ENCODE measurements at regions not wholly inside any gene's neighbourhood (a gene's known extent, or its start where the extent isn't known, plus 50 kb on each side); places are given as distances from the start of the nearest gene placed in this dataset.
A peak's percentile ranks its signal among the peaks of the same experiment; 100 is the strongest.
"Not testable (repeated sequence)": the region's sequence is repeated elsewhere in the genome, so short reads cannot be mapped to it uniquely, and the experiment has no call there.

DNA sequence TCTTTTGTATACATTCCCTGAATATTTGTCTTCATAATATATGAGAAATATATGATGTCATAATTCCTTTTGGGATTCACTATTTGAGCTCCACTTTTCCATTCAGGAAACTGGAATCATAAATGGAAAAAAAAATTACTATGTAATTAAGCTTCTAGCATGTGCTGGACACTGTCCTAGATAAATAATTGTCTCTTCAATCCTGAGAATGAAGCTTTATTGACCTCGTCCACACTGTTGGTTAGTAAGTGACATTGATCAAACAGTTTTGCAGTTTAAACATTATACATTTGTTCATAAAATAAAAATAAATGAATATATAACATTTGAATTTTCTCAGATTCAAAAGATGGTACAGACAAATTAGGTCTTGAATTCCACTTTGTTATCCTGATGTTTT lies 1691.2 kb downstream of the LRRC4C start:
- Histone ChIP-seq H3K27ac (ENCODE audit: insufficient read depth in 1 of 2, low read depth in 1 of 2, low read length in 2 of 2, poor library complexity in 1 of 2, severe bottlenecking in 2 of 2) (no peak overlapping the region), H3K9me3 (ENCODE audit: control extremely low read depth in 1 of 5, control insufficient read depth in 4 of 5, insufficient read depth in 2 of 5, low read depth in 1 of 5, low read length in 4 of 5) (no peaks in the 10 kb centered on the region), H3K4me1 (ENCODE audit: control extremely low read depth in 1 of 4, control insufficient read depth in 4 of 4, insufficient read depth in 4 of 4, low read length in 3 of 4) (peaks cover 0 to 2% (median 0%) of the 10 kb centered on the region in 4 experiments), H3K27me3 (replicated peaks in 2 of 5; ENCODE audit: control insufficient read depth in 4 of 5, insufficient read depth in 5 of 5, low read length in 4 of 5) (no peaks in the 10 kb centered on the region), H3K36me3 (ENCODE audit: control insufficient read depth in 4 of 4, insufficient read depth in 4 of 4, low read length in 3 of 4) (no peaks in the 10 kb centered on the region), H3K4me3 (ENCODE audit: control insufficient read depth in 1 of 7, extremely low read depth in 1 of 7, insufficient read depth in 4 of 7, low read depth in 2 of 7, low read length in 6 of 7) (no peak overlapping the region)
- CTCF ChIA-PET, result interaction anchor here (0.9 kb wide), 1 partner anchor 16 kb away, joined by 3 read pairs; no protein-coding TSS in a partner anchor
- DNase-seq, result no peak
- no CpG with 5 or more reads among the region's 1 CpG for WGBS (ENCODE audit: insufficient coverage)
- POLR2A ChIA-PET, result no interaction called here

DNA sequence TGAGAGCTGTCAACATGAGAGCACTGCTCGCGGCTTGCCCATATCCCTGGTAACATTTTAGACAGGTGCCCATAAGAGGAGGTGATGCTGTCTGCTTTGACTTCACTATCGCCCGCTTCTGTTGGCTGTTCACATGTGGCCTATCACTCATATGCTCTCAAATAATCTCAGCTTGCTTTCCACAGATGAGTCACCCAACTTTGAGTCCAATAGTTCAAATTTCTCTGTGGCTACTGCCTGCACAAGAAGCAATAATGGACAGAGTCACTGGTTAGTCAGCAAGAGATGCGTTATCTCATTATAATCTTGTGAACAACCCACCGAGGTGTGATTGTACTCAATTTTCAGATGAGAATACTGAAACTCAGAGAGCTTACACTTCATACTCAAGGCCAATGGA lies 1714.1 kb downstream of the LRRC4C start:
- Histone ChIP-seq H3K4me3 (ENCODE audit: control insufficient read depth in 1 of 7, extremely low read depth in 1 of 7, insufficient read depth in 4 of 7, low read depth in 2 of 7, low read length in 6 of 7) (no peak overlapping the region), H3K27me3 (replicated peaks in 2 of 5; ENCODE audit: control insufficient read depth in 4 of 5, insufficient read depth in 5 of 5, low read length in 4 of 5) (no peaks in the 10 kb centered on the region), H3K36me3 (ENCODE audit: control insufficient read depth in 4 of 4, insufficient read depth in 4 of 4, low read length in 3 of 4) (no peaks in the 10 kb centered on the region), H3K9me3 (ENCODE audit: control extremely low read depth in 1 of 5, control insufficient read depth in 4 of 5, insufficient read depth in 2 of 5, low read depth in 1 of 5, low read length in 4 of 5) (peaks cover 0 to 1% (median 0%) of the 10 kb centered on the region in 5 experiments), H3K27ac (ENCODE audit: insufficient read depth in 1 of 2, low read depth in 1 of 2, low read length in 2 of 2, poor library complexity in 1 of 2, severe bottlenecking in 2 of 2) (no peak overlapping the region), H3K4me1 (ENCODE audit: control extremely low read depth in 1 of 4, control insufficient read depth in 4 of 4, insufficient read depth in 4 of 4, low read length in 3 of 4) (no peaks in the 10 kb centered on the region)
- ChIA-PET CTCF (no interaction called here), POLR2A (no interaction called here)
- no peak for DNase-seq
- WGBS (ENCODE audit: insufficient coverage), result 100% methylated on average over 5 of the region's 6 CpGs

DNA sequence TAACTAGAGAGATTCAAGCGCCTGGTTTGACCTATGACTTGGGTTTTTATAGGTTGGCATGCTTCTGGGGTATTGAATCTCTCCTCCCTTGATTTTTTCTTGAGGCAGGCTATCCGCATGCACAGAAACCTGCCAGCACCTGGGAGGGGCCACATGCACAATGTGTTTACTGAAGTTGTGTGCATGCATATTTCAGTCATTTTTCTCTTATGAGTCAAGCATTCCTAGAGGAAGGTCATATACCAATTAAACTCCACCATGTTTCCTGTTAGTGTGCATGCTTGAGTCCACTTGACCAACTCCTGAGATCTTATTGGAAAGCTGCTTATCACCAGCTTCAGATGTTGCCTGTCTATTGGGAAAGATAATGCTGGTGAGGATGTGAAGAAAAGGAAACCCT lies 1718.4 kb downstream of the LRRC4C start:
- no peak overlapping the region for H3K27ac ChIP-seq (ENCODE audit: insufficient read depth in 1 of 2, low read depth in 1 of 2, low read length in 2 of 2, poor library complexity in 1 of 2, severe bottlenecking in 2 of 2)
- POLR2A ChIA-PET, result no interaction called here
- no peaks in the 10 kb centered on the region for H3K4me1 ChIP-seq (ENCODE audit: control extremely low read depth in 1 of 4, control insufficient read depth in 4 of 4, insufficient read depth in 4 of 4, low read length in 3 of 4)
- no peak for DNase-seq
- H3K9me3 ChIP-seq (ENCODE audit: control extremely low read depth in 1 of 5, control insufficient read depth in 4 of 5, insufficient read depth in 2 of 5, low read depth in 1 of 5, low read length in 4 of 5), result peaks cover 0 to 1% (median 0%) of the 10 kb centered on the region in 5 experiments
- CTCF ChIA-PET, result no interaction called here
- H3K27me3 ChIP-seq (replicated peaks in 2 of 5; ENCODE audit: control insufficient read depth in 4 of 5, insufficient read depth in 5 of 5, low read length in 4 of 5), result no peaks in the 10 kb centered on the region
- 100% methylated on average over 2 of the region's 2 CpGs for WGBS (ENCODE audit: insufficient coverage)
- H3K4me3 ChIP-seq (ENCODE audit: control insufficient read depth in 1 of 7, extremely low read depth in 1 of 7, insufficient read depth in 4 of 7, low read depth in 2 of 7, low read length in 6 of 7), result no peak overlapping the region
- no peaks in the 10 kb centered on the region for H3K36me3 ChIP-seq (ENCODE audit: control insufficient read depth in 4 of 4, insufficient read depth in 4 of 4, low read length in 3 of 4)

DNA sequence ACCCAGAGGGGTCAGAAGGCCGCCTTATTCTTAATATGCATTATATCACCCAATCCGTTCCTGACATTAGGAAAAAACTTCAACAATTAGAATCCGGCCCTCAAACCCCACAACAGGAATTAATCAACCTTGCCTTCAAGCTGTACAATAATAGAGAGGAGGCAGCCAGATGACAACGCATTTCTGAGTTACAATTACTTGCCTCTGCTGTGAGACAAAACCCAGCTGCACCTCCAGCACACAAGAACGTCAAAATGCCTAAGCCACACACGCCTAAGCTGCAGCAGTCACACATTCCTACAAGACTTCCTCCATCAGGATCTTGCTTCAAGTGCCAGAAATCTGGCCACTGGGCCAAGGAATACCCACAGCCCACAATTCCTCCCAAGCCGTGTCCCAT lies 1723.1 kb downstream of the LRRC4C start:
- DNase-seq; H3K9me3 ChIP-seq (ENCODE audit: control extremely low read depth in 1 of 5, control insufficient read depth in 4 of 5, insufficient read depth in 2 of 5, low read depth in 1 of 5, low read length in 4 of 5); CTCF ChIA-PET; H3K4me3 ChIP-seq (ENCODE audit: control insufficient read depth in 1 of 7, extremely low read depth in 1 of 7, insufficient read depth in 4 of 7, low read depth in 2 of 7, low read length in 6 of 7); H3K27me3 ChIP-seq (replicated peaks in 2 of 5; ENCODE audit: control insufficient read depth in 4 of 5, insufficient read depth in 5 of 5, low read length in 4 of 5); POLR2A ChIA-PET; H3K36me3 ChIP-seq (ENCODE audit: control insufficient read depth in 4 of 4, insufficient read depth in 4 of 4, low read length in 3 of 4); H3K4me1 ChIP-seq (ENCODE audit: control extremely low read depth in 1 of 4, control insufficient read depth in 4 of 4, insufficient read depth in 4 of 4, low read length in 3 of 4); H3K27ac ChIP-seq (ENCODE audit: insufficient read depth in 1 of 2, low read depth in 1 of 2, low read length in 2 of 2, poor library complexity in 1 of 2, severe bottlenecking in 2 of 2): not testable (repeated sequence)
- WGBS (ENCODE audit: insufficient coverage), result 100% methylated on average over 7 of the region's 7 CpGs

DNA sequence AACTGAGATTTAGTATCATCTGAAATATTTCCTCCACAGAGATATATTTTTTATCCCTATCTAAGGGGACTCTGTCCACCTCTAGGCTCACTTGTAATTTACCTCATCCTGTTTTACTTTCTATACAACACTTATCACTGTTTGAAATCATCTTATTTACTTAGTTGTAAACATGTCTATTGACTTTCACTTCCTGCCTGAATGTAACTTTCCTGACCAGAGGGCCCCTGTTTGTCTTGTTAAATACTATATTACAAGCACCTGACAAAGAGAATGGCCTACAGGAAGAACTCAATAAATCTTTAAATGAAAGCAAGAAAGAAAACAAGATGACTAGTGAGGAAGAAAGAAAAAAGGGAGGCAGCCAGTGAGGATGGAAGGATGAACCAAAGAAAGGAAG lies 1727.5 kb downstream of the LRRC4C start:
- ChIA-PET CTCF (no interaction called here), POLR2A (no interaction called here)
- Histone ChIP-seq H3K27ac (ENCODE audit: insufficient read depth in 1 of 2, low read depth in 1 of 2, low read length in 2 of 2, poor library complexity in 1 of 2, severe bottlenecking in 2 of 2) (no peak overlapping the region), H3K27me3 (replicated peaks in 2 of 5; ENCODE audit: control insufficient read depth in 4 of 5, insufficient read depth in 5 of 5, low read length in 4 of 5) (no peaks in the 10 kb centered on the region), H3K4me3 (ENCODE audit: control insufficient read depth in 1 of 7, extremely low read depth in 1 of 7, insufficient read depth in 4 of 7, low read depth in 2 of 7, low read length in 6 of 7) (no peak overlapping the region), H3K9me3 (ENCODE audit: control extremely low read depth in 1 of 5, control insufficient read depth in 4 of 5, insufficient read depth in 2 of 5, low read depth in 1 of 5, low read length in 4 of 5) (no peaks in the 10 kb centered on the region), H3K36me3 (ENCODE audit: control insufficient read depth in 4 of 4, insufficient read depth in 4 of 4, low read length in 3 of 4) (no peaks in the 10 kb centered on the region), H3K4me1 (ENCODE audit: control extremely low read depth in 1 of 4, control insufficient read depth in 4 of 4, insufficient read depth in 4 of 4, low read length in 3 of 4) (peaks cover 0 to 8% (median 3%) of the 10 kb centered on the region in 4 experiments)
- DNase-seq, result no peak

DNA sequence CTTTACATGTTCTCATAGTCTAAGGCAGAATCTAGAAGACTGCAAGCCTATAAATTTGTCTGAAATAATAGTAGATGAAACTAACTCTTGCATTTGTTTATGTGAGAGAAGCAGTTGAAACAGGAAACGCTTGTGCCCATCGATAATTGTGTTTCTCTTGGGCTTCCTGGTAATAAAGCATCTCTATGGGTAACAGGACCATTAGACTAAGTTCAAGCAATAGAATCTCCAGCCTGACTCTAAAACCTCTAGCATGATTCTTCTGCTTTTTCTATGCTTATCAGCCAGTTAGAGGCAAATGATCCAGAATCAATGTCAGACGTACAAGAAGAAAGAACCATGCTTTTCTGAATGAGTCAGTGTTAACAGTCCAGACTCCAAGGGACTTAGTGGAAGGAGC lies 1734.4 kb downstream of the LRRC4C start:
- ChIA-PET CTCF (no interaction called here), POLR2A (no interaction called here)
- Histone ChIP-seq H3K9me3 (ENCODE audit: control extremely low read depth in 1 of 5, control insufficient read depth in 4 of 5, insufficient read depth in 2 of 5, low read depth in 1 of 5, low read length in 4 of 5) (no peaks in the 10 kb centered on the region), H3K27ac (ENCODE audit: insufficient read depth in 1 of 2, low read depth in 1 of 2, low read length in 2 of 2, poor library complexity in 1 of 2, severe bottlenecking in 2 of 2) (peak overlapping the region; percentile 76 to 85), H3K4me3 (ENCODE audit: control insufficient read depth in 1 of 7, extremely low read depth in 1 of 7, insufficient read depth in 4 of 7, low read depth in 2 of 7, low read length in 6 of 7) (peak overlapping the region in 1 of 7 experiments; percentile 51), H3K36me3 (ENCODE audit: control insufficient read depth in 4 of 4, insufficient read depth in 4 of 4, low read length in 3 of 4) (no peaks in the 10 kb centered on the region), H3K27me3 (replicated peaks in 2 of 5; ENCODE audit: control insufficient read depth in 4 of 5, insufficient read depth in 5 of 5, low read length in 4 of 5) (no peaks in the 10 kb centered on the region), H3K4me1 (ENCODE audit: control extremely low read depth in 1 of 4, control insufficient read depth in 4 of 4, insufficient read depth in 4 of 4, low read length in 3 of 4) (peaks cover 0 to 21% (median 6%) of the 10 kb centered on the region in 4 experiments)
- peak; percentile 42 to 91 (median 80) for DNase-seq
- WGBS (ENCODE audit: insufficient coverage), result 32% methylated on average over 3 of the region's 3 CpGs

DNA sequence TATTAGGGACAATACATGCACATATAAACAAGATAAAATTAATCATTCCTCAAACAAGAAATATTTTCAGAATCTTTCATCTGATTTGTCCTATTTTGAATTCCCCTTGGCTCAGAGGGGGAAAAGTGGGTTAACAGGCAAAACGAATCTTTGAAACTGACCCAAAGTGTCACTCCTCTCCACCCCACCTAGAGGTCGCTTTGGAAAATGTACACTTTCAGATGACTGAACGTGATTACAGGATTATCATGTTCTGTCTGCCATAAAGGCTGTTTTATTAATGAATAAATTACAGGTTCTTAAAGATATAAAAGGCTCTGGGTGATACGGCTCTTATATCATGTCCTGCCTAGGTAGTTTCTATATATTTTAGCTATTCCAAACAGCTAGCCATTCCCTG lies 1735.0 kb downstream of the LRRC4C start:
- Histone ChIP-seq H3K27me3 (replicated peaks in 2 of 5; ENCODE audit: control insufficient read depth in 4 of 5, insufficient read depth in 5 of 5, low read length in 4 of 5) (no peaks in the 10 kb centered on the region), H3K4me1 (ENCODE audit: control extremely low read depth in 1 of 4, control insufficient read depth in 4 of 4, insufficient read depth in 4 of 4, low read length in 3 of 4) (peaks cover 0 to 21% (median 6%) of the 10 kb centered on the region in 4 experiments), H3K27ac (ENCODE audit: insufficient read depth in 1 of 2, low read depth in 1 of 2, low read length in 2 of 2, poor library complexity in 1 of 2, severe bottlenecking in 2 of 2) (peak overlapping the region; percentile 76 to 85), H3K4me3 (ENCODE audit: control insufficient read depth in 1 of 7, extremely low read depth in 1 of 7, insufficient read depth in 4 of 7, low read depth in 2 of 7, low read length in 6 of 7) (peak overlapping the region in 1 of 7 experiments; percentile 51), H3K36me3 (ENCODE audit: control insufficient read depth in 4 of 4, insufficient read depth in 4 of 4, low read length in 3 of 4) (no peaks in the 10 kb centered on the region), H3K9me3 (ENCODE audit: control extremely low read depth in 1 of 5, control insufficient read depth in 4 of 5, insufficient read depth in 2 of 5, low read depth in 1 of 5, low read length in 4 of 5) (no peaks in the 10 kb centered on the region)
- WGBS (ENCODE audit: insufficient coverage), result 80% methylated on average over 1 of the region's 4 CpGs
- CTCF ChIA-PET, result interaction anchor here (1.4 kb wide), 1 partner anchor 36 kb away, joined by 4 read pairs; no protein-coding TSS in a partner anchor
- POLR2A ChIA-PET, result no interaction called here
- DNase-seq, result peak in 2 of 3 donors; percentile 19 to 40

All from common myeloid progenitor, CD34-positive (primary cell).